ENCODE measurements at regions not wholly inside any gene's neighbourhood (a gene's known extent, or its start where the extent isn't known, plus 50 kb on each side); places are given as distances from the start of the nearest gene placed in this dataset.

- TF ChIP-seq POLR2AphosphoS5 (IDR thresholded peaks at IDR 0.05; ENCODE audit: low read depth, low read length) (no peak), CTCF (IDR thresholded peaks at IDR 0.05) (no peak)
Measured at GRCh38 chr22:48305726-48306235, 1521.9 kb downstream of the BRD1 start.

Data from Panc1 (cell line).